HepG2 (cell line): ENCODE measurements at regions not wholly inside any gene's neighbourhood (a gene's known extent, or its start where the extent isn't known, plus 50 kb on each side); places are given as distances from the start of the nearest gene placed in this dataset.

Experiments
- ATAC-seq: fragments of 200-7000 bp; cut with Tn5 transposase; 3 replicates; pipeline ENCODE4 v1.9.1; 2020; ENCODE audit warnings: mild to moderate bottlenecking, moderate library complexity
- BruUV-seq: library from RNA; stranded (reverse); fragments of 400-500 nt; replicated peaks from 2 replicates; lab custom pipeline; 2021; lab: Mats Ljungman, UMichigan
- CTCF ChIA-PET: fragments of 300-600 bp; formaldehyde crosslinking; extraction: SDS; loops from one replicate; lab custom pipeline; 2021; ENCODE audit warnings: low total read pairs, inconsistent platforms, low intra/inter-chr PET ratio; lab: Yijun Ruan, JAX
- POLR2A ChIA-PET: fragments of 350-600 bp; sonication (Branson Sonifier 250); formaldehyde crosslinking; loops from one replicate; lab custom pipeline; 2020; ENCODE audit warnings: antibody characterized with exemption, inconsistent platforms; lab: Yijun Ruan, JAX
- DNase-seq: peaks from one replicate; pipeline ENCODE4 v3.0.0-alpha.2; 2015; ENCODE audit warnings: low spot score
- FAIRE-seq: peaks from 3 replicates; lab custom pipeline; 2011; peaks lifted over from hg19 to GRCh38; lab: Jason Lieb, UNC
- H2AFZ ChIP-seq: one replicate; pipeline ENCODE4 v1.6.1; 2011; ENCODE audit warnings: low read length, inconsistent platforms
- H3K27ac ChIP-seq: fragments of 300-600 bp; 3 replicates; pipeline ENCODE4 v1.8.0; 2011; ENCODE audit warnings: mixed run types, mild to moderate bottlenecking, mixed read lengths, low read length, inconsistent platforms; ENCODE audit not compliant: insufficient read depth; ENCODE audit errors: extremely low read length
- H3K27me3 ChIP-seq, 2 experiments: fragments of 200-600 bp in 1 of 2; 2 replicates in 1 of 2; 3 replicates in 1 of 2; pipeline versions ENCODE4 v1.6.0 to v1.8.0; 2011; ENCODE audit warnings: low read length in 2 of 2, mild to moderate bottlenecking in 2 of 2, moderate library complexity in 2 of 2, inconsistent platforms in 1 of 2; ENCODE audit not compliant: insufficient read depth in 2 of 2, control insufficient read depth in 1 of 2
- H3K36me3 ChIP-seq, 2 experiments: fragments of 200-600 bp in 1 of 2; replicated peaks in 1 of 2; 2 replicates in 1 of 2; 3 replicates in 1 of 2; pipeline versions ENCODE4 v1.5.1 to v1.8.0; 2011; ENCODE audit warnings: low read length in 2 of 2, inconsistent platforms in 1 of 2; ENCODE audit not compliant: insufficient read depth in 2 of 2, control insufficient read depth in 1 of 2
- H3K4me1 ChIP-seq: 2 replicates; pipeline ENCODE4 v1.5.1; 2012; ENCODE audit warnings: low read length, inconsistent platforms; ENCODE audit not compliant: insufficient read depth
- H3K4me2 ChIP-seq: 2 replicates; pipeline ENCODE4 v1.6.0; 2011; ENCODE audit warnings: low read depth, low read length, inconsistent platforms
- H3K4me3 ChIP-seq, 3 experiments: fragments of 200-600 bp in 1 of 3; sonication (generic), shearing (Covaris generic) in 1 of 3; replicated peaks in 1 of 3; 2 replicates each; pipeline ENCODE4 v1.5.1; 2011 to 2016; ENCODE audit warnings: low read length in 3 of 3, inconsistent platforms in 2 of 3, low read depth in 2 of 3, mild to moderate bottlenecking in 2 of 3, control low read depth in 1 of 3, mixed read lengths in 1 of 3; ENCODE audit not compliant: insufficient read depth in 1 of 3
- H3K79me2 ChIP-seq: one replicate; pipeline ENCODE4 v1.6.1; 2011; ENCODE audit warnings: low read length, inconsistent platforms; ENCODE audit not compliant: insufficient read depth
- H3K9ac ChIP-seq: 2 replicates; pipeline ENCODE4 v1.6.0; 2011; ENCODE audit warnings: mild to moderate bottlenecking, low read depth, low read length, inconsistent platforms; ENCODE audit not compliant: insufficient read depth
- H3K9me3 ChIP-seq: 2 replicates; pipeline ENCODE4 v1.5.1; 2012; ENCODE audit warnings: mild to moderate bottlenecking, low read length
- H4K20me1 ChIP-seq: 2 replicates; pipeline ENCODE4 v1.6.0; 2011; ENCODE audit warnings: inconsistent platforms, mild to moderate bottlenecking, low read length, moderate library complexity; ENCODE audit not compliant: insufficient read depth
- ATF7 ChIP-seq, 2 experiments: fragments of 450-650 bp in 1 of 2; sonication (generic) in 1 of 2; formaldehyde crosslinking in 1 of 2; IDR thresholded peaks; 2 replicates each; pipeline versions ENCODE4 v1.4.0 to v1.6.1; 2016 to 2020; ENCODE audit warnings: antibody characterized with exemption in 1 of 2, mild to moderate bottlenecking in 1 of 2, missing genetic modification reagents in 1 of 2
- CAMTA2 ChIP-seq: sonication (generic); formaldehyde crosslinking; IDR thresholded peaks from 2 replicates; pipeline ENCODE4 v1.4.0; 2020; ENCODE audit warnings: mild to moderate bottlenecking, missing genetic modification reagents, borderline replicate concordance
- CREB1 ChIP-seq, 2 experiments: fragments of 450-650 bp in 1 of 2; IDR thresholded peaks; 2 replicates each; pipeline ENCODE4 v1.6.1; 2016 to 2017; ENCODE audit warnings: control low read depth in 1 of 2, mild to moderate bottlenecking in 1 of 2, missing compliant biosample characterization in 1 of 2, missing genetic modification characterization in 1 of 2
- RAD21 ChIP-seq: fragments of 450-650 bp; formaldehyde crosslinking; IDR thresholded peaks from 2 replicates; pipeline ENCODE4 v1.5.0; 2020; ENCODE audit warnings: mild to moderate bottlenecking
- RBM39 ChIP-seq: fragments of 200-400 bp; formaldehyde crosslinking; IDR thresholded peaks from one replicate; pipeline ENCODE4 v1.6.1; 2018; ENCODE audit warnings: antibody characterized with exemption, mild to moderate bottlenecking, low read depth, low read length; ENCODE audit not compliant: poor library complexity, severe bottlenecking
- SMC3 ChIP-seq: IDR thresholded peaks from 2 replicates; pipeline ENCODE4 v1.6.1; 2011; ENCODE audit warnings: low read length, improper control_type of control experiment
- STAG1 ChIP-seq: sonication (generic); formaldehyde crosslinking; IDR thresholded peaks from 2 replicates; pipeline ENCODE4 v1.4.0; 2020; ENCODE audit warnings: missing genetic modification reagents
- TEAD3 ChIP-seq: optimal IDR thresholded peaks from 2 replicates; pipeline ENCODE3; 2016; ENCODE audit warnings: borderline replicate concordance
- ZNF101 ChIP-seq: sonication (generic); formaldehyde crosslinking; IDR thresholded peaks from 2 replicates; pipeline ENCODE4 v1.4.0; 2020; ENCODE audit warnings: mild to moderate bottlenecking, low read depth, missing genetic modification reagents, borderline replicate concordance
- WGBS: methylation state at CpG from one replicate; pipeline ENCODE4 v1.1.6; 2017; ENCODE audit warnings: low lambda C conversion rate; 5-methylcytosine and 5-hydroxymethylcytosine counted together
- in situ Hi-C: cut with HindIII; loops from 2 replicates; pipeline ENCODE4 v1.10.0; 2017; ENCODE audit warnings: low pct_unique_long_range_greater_than_20kb; ENCODE audit not compliant: extremely low pct_ligation_motif_present
- intact Hi-C: fragments of 100-400 bp; cut with micrococcal nuclease; formaldehyde crosslinking; loops from one replicate; pipeline ENCODE4 v1.10.0; 2022; ENCODE audit not compliant: unreplicated experiment
- TF ChIP-seq, protein P1 (sequence below): sonication (generic); formaldehyde crosslinking; IDR thresholded peaks from 2 replicates; pipeline ENCODE4 v1.5.0; 2020; ENCODE audit warnings: mild to moderate bottlenecking, missing genetic modification reagents, moderate library complexity

DNA sequence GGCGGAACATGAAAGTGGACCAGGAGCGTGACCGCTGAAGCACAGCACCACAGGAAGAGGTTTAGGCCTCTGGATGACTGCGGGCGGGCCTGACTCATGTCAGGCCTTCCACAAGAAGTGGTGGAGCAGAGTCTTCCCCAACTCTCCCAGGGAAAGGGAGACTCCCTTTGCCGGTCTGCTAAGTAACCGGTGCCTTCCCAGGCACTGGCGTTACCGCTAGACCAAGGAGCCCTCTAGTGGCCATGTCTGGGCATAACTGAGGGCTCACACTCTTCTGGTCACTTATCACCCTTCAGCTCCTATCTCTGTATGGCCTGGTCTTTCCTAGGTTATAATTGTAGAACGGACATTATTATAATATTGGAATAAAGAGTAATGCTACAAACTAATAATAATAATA lies 1931.9 kb downstream of the TP53TG3F start:
- Histone ChIP-seq H3K27me3 (no peaks in the 10 kb centered on the region), H3K4me3 (no peak overlapping the region), H3K9me3 (peaks cover 49% of the 10 kb centered on the region), H3K4me2 (no peak overlapping the region), H3K79me2 (no peaks in the 10 kb centered on the region), H3K4me1 (no peaks in the 10 kb centered on the region), H3K9ac (no peak overlapping the region), H2AFZ (no peak overlapping the region), H3K36me3 (no peaks in the 10 kb centered on the region), H4K20me1 (no peaks in the 10 kb centered on the region), H3K27ac (no peak overlapping the region)
- no peak for TF ChIP-seq TEAD3 (CRISPR knock-in tag)
- no peak for TF ChIP-seq CAMTA2 (CRISPR knock-in tag)
- TF ChIP-seq RAD21 (CRISPR knock-in tag) = peak; percentile 17; the same call in 1 of the 2 replicates
- TF ChIP-seq SMC3 = peak; percentile 48; the same call in 1 of the 2 replicates
- TF ChIP-seq, protein P1, sequence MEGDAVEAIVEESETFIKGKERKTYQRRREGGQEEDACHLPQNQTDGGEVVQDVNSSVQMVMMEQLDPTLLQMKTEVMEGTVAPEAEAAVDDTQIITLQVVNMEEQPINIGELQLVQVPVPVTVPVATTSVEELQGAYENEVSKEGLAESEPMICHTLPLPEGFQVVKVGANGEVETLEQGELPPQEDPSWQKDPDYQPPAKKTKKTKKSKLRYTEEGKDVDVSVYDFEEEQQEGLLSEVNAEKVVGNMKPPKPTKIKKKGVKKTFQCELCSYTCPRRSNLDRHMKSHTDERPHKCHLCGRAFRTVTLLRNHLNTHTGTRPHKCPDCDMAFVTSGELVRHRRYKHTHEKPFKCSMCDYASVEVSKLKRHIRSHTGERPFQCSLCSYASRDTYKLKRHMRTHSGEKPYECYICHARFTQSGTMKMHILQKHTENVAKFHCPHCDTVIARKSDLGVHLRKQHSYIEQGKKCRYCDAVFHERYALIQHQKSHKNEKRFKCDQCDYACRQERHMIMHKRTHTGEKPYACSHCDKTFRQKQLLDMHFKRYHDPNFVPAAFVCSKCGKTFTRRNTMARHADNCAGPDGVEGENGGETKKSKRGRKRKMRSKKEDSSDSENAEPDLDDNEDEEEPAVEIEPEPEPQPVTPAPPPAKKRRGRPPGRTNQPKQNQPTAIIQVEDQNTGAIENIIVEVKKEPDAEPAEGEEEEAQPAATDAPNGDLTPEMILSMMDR (CRISPR knock-in tag) = peak; percentile 76
- peak; percentile 78 for TF ChIP-seq STAG1 (CRISPR knock-in tag)
- POLR2A ChIA-PET = no interaction called here
- WGBS = 11% methylated on average over 10 of the region's 10 CpGs
- in situ Hi-C loops (no loop called here), intact Hi-C loops (loop anchor here (2.0 kb wide), 1 partner anchor 203 kb away; no protein-coding TSS in a partner anchor)
- DNase-seq = peak; percentile 43
- BruUV-seq = no TSS peak
- peak; percentile 58 for FAIRE-seq
- peak; percentile 85 for ATAC-seq
- CTCF ChIA-PET = no interaction called here

DNA sequence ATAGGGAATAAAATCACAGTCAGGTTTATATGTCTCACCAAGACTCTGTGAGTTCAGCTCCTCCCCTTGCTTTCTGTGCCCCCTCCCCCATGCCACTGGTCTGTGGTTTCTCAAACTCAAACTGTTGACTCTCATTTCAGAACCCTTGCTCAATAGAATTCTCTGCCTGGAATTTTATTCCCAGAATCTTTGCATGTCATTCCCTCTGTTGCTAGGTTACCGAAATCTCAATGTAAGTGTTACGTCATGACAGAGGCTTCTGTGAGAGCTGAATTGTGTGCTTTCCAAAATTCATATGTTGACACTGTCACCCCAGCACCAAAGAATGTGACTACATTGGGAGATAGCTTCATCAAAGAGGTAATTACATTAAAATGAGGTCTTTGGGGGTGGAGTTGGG lies 1938.8 kb downstream of the TP53TG3F start:
- ChIA-PET CTCF (no interaction called here), POLR2A (no interaction called here)
- H3K27ac ChIP-seq = no peak overlapping the region
- H3K9me3 ChIP-seq = peaks cover 97% of the 10 kb centered on the region
- BruUV-seq = no TSS peak
- H3K27me3 ChIP-seq = no peaks in the 10 kb centered on the region
- whole genome bisulfite sequencing = 3% methylated on average over 2 of the region's 2 CpGs
- TF ChIP-seq ZNF101 (no peak), RBM39 (no peak), CREB1 (IDR thresholded peaks at IDR 0.05) (peak; percentile 77), CREB1 (CRISPR knock-in tag; IDR thresholded peaks at IDR 0.05) (no peak), ATF7 (IDR thresholded peaks at IDR 0.05) (peak; percentile 66), ATF7 (CRISPR knock-in tag; IDR thresholded peaks at IDR 0.05) (no peak)
- H3K4me3 ChIP-seq = no peak overlapping the region
- in situ Hi-C loops = no loop called here
- H4K20me1 ChIP-seq = no peaks in the 10 kb centered on the region
- no peak for ATAC-seq
- FAIRE-seq = no peak
- no peaks in the 10 kb centered on the region for H3K4me1 ChIP-seq
- no peaks in the 10 kb centered on the region for H3K79me2 ChIP-seq
- intact Hi-C loops = no loop called here
- H3K9ac ChIP-seq = no peak overlapping the region
- no peak for DNase-seq
- H2AFZ ChIP-seq = no peak overlapping the region
- H3K4me2 ChIP-seq = no peak overlapping the region
- no peaks in the 10 kb centered on the region for H3K36me3 ChIP-seq
